ENCODE measurements at regions not wholly inside any gene's neighbourhood (a gene's known extent, or its start where the extent isn't known, plus 50 kb on each side); places are given as distances from the start of the nearest gene placed in this dataset.
"Not testable (repeated sequence)": the region's sequence is repeated elsewhere in the genome, so short reads cannot be mapped to it uniquely, and the experiment has no call there.

GRCh38 chr3:178349218-178349596 is 187.0 kb upstream of the KCNMB2 start:
- DNase-seq, result not testable (repeated sequence)

DNA sequence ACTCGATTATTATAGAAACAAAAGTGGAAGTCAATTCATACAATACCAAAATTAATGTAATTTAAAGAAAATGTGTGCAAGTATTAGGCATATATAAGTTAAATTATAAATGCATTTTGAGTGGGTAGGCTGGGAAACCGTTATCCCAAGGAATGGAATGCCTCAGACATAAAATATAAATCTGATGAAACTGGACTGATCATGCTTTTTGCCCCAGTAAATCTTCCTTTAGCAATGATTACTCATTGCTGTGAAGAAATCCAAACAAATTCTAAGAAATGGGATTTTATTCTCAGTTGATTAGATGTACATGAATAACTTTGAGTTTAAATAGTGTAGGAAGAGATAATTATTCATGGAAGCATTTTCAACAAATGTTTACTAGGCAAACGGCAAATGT is 185.5 kb upstream of the KCNMB2 start:
- no peak for DNase-seq

GRCh38 chr3:178352326-178353005 is 183.8 kb upstream of the KCNMB2 start:
- peak; percentile 81 for DNase-seq

GRCh38 chr3:178353006-178353694 is 183.1 kb upstream of the KCNMB2 start:
- no peak for DNase-seq

DNA sequence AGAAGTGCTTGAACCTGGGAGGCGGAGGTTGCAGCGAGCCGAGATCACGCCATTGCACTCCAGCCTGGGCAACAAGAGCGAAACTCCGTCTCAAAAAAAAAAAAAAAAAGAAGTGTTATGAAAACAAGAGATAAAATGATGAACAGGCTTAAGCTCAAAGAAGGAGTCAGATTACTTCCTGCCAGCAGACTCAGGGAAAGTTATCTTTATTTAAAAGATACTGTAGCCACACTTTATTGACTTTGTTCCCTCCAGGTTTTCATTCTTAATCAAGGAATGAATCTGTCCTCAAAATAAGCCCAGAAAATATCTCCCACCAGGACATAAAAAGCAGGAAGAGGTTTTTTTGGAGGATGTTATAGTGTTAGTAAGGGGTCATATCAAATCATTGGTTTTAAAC is 176.5 kb upstream of the KCNMB2 start:
- no peak for DNase-seq

DNA sequence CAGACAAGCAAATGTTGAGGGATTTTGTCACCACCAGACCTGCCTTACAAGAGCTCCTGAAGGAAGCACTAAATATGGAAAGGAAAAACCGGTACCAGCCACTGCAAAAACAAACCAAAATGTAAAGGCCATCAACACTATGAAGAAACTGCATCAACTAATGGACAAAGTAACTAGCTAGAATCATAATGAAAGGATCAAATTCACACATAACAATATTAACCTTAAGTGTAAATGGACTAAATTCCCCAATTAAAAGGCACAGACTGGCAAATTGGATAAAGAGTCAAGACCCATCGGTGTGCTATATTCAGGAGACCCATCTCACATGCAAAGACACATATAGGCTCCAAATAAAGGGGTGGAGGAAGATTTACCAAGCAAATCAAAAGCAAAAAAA is 173.2 kb upstream of the KCNMB2 start:
- DNase-seq, result not testable (repeated sequence)

DNA sequence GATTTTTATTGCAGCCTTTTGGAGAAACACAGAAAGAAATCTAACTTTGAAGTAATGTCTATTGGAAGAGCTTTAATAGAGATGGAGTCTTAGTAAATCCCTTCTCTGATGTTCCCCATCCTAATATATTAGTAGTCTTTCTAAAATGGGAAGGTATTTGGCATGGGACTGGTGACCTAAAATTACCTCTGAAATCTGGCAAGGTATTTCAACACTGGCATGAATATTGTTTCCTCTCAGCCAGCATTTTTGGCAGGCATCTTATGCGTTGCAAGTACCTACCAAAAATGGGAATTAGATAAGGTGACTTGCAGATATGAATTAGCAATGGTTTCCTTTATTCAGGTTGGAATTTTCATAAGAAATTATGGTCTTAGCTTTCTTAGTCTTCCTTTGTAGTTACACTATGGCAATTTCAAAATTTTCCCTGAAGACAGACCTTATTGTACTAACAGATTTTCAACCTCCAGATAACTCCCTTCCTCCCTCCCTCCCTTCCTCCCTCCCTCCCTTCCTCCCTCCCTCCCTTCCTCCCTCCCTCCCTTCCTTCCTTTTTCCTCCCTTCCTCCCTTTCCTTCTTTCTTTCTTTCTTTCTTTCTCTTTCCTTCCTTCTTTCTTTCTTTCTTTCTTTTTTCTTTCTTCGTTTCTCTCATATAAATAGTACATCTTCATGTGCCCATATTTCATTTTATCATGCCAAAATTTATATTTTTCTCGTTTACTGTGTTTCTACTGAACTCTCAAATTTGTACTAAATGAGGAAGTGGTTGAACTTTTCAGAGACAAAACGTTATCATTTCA is 168.2 kb upstream of the KCNMB2 start:
- DNase-seq, result no peak

DNA sequence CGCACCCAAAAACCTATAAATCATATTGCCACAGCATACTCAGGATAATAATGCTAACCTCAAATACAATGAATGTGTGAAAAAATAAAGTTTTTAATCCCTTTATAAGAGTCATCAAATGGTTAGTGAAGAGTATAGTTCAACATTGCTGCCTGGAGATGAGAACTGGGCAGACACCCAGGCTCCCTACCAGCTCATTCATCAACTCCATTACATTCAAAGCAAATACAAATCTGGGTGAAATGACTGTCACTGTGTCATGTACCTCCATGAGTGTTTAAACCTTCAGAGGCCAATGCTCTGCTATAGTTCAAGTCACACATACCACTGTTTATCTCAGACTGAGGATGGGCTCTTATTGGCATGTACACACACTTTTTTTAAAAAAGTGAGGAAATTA is 167.2 kb upstream of the KCNMB2 start:
- no peak for DNase-seq

DNA sequence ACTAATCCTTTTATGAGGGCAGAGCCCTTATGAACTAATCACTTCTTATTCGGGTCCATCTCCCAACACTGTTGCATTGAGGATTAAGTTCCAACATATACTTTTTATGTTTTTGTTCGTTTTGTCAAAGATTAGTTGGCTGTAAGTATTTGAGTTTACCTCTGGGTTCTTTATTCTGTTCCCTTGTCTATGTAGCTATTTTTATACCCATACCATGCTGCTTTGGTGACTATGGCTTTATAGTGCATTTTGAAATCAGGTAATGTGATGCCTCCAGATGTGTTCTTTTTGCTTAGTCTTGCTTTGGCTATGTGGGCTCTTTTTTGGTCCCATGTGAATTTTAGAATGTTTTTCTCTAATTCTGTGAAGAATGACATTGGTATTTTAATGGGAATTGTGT is 166.4 kb upstream of the KCNMB2 start:
- no peak for DNase-seq

- DNase-seq, result no peak
Measured at GRCh38 chr3:178370387-178370786, 165.8 kb upstream of the KCNMB2 start.

DNA sequence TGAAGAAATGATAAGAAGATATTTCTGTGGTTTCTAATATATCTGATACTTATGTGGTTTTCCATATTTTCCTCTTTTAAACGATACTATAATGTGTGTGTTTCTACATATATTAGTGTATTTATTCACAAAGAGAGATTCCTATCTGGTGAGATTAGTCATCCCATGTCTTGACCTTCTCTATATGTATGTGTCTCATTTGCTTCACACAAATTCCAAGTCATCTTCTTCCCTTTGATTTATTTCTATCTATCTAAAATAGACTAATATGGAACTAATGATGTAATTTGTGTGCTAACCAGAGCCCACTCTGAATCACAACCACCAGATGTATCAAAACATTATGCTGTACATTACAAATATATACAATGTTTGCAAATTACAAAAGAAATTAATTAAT is 154.7 kb upstream of the KCNMB2 start:
- DNase-seq, result no peak

- no peak for DNase-seq
Measured at GRCh38 chr3:178381971-178382448, 154.2 kb upstream of the KCNMB2 start.

DNA sequence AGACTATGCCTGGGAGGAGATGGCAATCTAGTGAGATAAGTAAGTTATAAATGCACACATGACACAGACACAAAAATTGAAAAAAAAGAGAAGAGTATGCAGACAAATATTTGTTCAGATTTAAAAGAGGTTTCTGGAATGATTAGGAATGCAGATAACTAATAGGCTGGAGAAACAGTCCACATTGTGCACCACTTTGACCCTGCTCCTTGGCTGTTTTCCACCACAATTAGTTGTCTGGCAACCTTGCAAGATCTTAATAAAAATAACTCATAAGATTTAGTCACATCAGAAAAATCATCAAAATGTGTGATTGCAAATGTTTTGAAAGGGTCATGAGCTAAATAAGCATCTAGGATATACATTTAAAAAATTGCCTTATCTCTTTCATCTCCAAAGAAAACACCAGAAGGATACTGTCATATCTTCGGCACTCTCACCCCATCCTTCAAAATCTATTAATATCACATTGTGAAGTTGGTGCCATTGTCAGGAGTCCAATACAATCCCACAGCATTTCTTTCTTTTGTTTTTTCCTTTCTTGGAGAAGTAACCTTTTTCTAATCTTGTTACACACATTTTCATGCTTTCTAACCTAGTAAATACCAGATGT is 153.7 kb upstream of the KCNMB2 start:
- DNase-seq, result peak; percentile 61

DNA sequence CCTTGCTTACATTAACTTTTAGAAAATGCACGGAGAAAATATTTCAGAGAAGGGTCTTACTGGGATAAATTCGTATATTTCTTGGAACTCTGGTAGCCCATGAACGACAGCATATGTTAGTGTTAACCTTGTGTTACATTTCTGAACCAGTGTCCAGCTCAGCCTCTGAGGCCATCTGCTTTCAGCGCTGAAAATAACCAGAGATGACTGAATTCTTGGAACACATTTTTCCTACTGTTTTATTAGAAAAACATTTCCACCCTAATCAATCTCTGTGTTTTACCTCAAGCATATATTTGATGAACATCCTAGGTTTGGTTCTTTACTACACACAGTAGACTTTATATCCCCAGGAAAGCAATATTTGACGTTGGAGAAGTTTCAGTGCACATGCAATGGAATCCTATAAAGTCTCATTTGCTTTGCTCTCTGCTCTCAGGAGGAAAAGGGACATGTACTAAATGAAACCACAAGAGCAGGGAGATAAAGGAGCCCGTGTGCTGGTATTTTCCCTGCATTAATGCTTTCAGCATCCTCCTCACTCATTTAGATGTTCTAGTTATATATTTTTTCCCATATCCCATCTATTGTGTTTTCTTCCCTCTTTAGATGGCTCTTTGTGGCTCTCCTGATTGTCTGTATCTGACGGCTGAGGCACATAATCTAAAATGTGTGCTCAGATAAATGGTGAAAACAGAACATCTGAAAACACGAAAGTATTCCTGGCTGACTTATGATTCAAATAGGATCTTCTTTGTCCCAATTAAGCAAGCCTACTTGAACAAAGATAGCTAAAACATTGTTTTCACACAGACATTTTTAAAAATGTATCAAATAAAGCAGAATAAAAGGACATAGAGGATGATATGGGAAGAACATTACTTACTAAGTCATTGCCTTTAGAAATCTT is 151.7 kb upstream of the KCNMB2 start:
- no peak for DNase-seq

DNA sequence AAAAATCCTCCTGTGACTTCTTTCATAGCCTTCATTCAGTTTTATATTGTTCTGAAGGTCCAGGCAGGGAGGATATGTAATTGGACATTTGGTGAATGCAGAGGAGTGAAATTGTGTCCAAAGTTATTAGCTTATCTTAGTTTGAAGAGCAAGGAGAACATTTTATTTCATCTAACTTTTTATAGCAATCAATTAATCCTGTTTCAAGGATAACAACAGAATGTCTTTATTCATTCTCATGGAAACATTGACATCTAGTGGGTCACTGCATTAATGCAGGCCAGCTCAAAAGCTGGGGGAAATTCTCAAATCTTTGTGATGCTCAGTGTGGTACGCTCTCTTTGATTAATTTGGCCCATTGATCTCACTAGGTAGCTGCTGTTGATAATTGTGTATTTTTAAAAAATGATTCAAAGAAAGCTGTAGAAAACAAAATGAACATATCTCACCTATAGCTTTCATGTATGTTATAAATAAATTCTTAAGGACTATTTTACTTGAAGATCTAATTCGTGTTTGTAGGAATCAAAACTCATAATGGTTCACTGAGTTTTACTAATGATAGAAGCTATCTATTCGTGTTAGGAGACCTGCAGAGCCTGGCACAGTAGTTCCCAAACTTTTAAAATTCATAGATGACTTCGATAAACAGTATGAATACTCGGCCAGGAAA is 150.8 kb upstream of the KCNMB2 start:
- peak; percentile 71 for DNase-seq

- no peak for DNase-seq
Measured at GRCh38 chr3:178386401-178386800, 149.8 kb upstream of the KCNMB2 start.

- DNase-seq, result no peak
Measured at GRCh38 chr3:178386880-178387279, 149.4 kb upstream of the KCNMB2 start.

GRCh38 chr3:178388473-178388872 is 147.8 kb upstream of the KCNMB2 start:
- no peak for DNase-seq

- no peak for DNase-seq
Measured at GRCh38 chr3:178389258-178389657, 147.0 kb upstream of the KCNMB2 start.

DNA sequence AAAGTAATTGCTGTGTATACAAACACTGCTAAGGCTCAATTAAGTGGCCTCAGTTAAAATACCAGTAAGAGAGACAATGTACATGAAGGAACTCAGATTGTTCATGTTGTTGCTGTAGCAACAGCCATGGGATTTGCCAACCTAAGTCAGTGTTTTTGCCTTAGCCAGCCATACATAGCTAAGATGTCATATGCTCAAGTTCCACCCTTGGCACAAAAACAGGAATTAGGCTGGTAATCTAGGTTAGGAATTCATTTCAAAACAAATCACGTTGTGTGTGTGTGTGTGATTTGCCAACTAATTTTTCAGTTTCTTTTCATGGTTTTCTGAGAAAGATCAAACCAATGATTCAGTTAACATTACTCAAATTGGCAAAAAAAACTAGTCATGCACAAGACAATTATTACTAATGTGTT is 143.7 kb upstream of the KCNMB2 start:
- no peak for DNase-seq

DNA sequence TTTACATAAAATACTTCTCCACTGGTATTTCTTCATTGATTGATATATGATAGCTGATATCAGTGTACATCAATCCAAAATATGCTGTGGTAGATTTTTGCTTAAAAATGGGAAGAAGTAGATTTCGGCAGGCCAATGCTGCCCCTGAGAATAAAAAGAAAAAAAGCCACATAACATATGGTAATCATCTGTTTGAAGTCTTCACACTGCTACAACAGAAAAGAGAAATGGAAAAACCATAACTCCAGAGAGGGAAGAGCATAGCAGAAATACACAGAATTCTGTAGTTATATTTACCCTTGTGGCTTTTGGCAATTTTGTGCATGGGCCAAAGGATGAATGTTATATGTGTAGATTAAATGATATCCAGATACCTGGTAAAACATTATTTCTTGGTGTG is 143.1 kb upstream of the KCNMB2 start:
- no peak for DNase-seq

GRCh38 chr3:178393824-178394223 is 142.4 kb upstream of the KCNMB2 start:
- DNase-seq, result peak; percentile 43
